Right renal pelvis (tissue), 4 donors: ENCODE measurements at regions not wholly inside any gene's neighbourhood (a gene's known extent, or its start where the extent isn't known, plus 50 kb on each side); places are given as distances from the start of the nearest gene placed in this dataset.
"Not testable (repeated sequence)": the region's sequence is repeated elsewhere in the genome, so short reads cannot be mapped to it uniquely, and the experiment has no call there.

Experiments used
- DNase-seq, 4 donors: peaks; one replicate each; pipeline ENCODE4 v3.0.0-alpha.2; 2013; ENCODE audit warnings: low read depth in 4 of 4, low spot score in 3 of 4, missing footprints in 1 of 4

DNA sequence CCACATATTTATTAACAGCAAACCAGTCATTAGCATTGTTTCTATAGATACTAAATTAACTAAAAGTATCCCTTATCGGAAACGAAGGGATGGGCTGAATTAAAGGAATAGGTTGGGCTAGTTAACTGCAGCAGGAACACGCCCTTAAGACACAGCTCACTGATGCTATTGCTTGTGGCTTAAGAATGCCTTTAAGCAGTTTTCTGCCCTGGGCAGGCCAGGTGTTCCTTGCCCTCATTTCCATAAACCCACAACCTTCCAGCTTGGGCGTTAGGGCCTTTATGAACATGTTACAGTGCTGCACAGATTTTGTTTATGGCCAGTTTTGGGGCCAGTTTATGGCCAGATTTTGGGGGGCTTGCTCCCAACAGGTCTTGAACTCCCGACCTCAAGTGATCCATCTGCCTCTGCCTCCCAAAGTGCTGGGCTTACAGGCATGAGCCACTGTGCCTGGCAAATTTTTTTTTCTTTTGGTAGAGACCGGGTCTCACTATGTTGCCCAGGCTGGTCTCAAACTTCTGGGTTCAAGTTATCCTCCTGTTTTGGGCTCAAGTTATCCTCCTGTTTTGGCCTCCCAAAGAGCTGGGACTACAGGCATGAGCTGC, 90.1 kb upstream of the GRIN2A start:
- not testable (repeated sequence) for DNase-seq

DNA sequence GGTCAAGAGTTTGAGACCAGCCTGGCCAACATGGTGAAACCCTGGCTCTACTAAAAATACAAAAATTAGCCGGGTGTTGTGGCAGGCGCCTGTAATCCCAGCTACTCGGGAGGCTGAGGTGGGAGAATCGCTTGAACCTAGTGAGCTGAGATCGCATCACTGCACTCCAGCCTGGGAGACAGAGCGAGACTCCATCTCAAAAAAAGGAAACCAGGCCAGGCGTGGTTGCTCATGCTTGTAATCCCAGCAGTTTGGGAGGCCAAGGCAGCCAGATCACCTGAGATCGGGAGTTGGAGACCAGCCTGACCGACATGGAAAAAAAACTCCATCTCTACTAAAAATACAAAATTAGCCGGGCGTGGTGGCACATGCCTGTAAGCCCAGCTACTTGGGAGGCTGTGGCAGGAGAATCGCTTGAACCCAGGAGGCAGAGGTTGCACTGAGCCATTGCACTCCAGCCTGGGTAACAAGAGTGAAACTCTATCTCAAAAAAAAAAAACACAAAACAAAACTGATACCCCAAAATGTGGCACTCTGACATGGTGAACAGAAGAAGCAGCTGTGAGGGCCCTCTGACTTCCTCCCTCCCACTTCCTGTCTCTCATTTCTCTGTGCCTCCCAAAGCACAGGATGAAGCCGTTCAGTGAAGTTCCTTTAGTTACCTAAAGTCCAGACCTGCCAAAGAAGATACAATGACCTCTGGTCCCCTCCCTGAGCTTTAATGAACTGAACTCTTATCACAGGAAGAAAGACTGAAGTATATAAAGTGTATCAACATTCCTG, 93.2 kb upstream of the GRIN2A start:
- DNase-seq, result not testable (repeated sequence)

DNA sequence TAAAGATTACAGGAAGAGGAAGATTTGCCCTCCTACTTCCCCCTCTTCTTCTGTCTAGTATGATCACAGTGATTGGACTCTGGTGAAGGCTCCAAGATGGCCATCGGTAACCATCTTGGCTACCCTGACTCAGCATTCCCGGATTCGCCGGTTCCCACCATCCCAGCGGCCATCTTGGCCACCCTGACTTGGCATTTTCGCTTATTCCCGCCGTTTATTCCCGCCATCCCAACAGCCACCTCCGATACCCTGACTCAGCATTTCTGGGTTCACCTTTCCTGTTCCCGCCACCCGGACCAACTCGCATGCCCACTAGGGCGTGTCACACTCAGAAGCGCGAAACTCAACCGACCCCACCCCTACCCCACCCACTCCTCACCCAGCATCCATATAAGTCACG, 95.4 kb upstream of the GRIN2A start:
- no peak for DNase-seq

DNA sequence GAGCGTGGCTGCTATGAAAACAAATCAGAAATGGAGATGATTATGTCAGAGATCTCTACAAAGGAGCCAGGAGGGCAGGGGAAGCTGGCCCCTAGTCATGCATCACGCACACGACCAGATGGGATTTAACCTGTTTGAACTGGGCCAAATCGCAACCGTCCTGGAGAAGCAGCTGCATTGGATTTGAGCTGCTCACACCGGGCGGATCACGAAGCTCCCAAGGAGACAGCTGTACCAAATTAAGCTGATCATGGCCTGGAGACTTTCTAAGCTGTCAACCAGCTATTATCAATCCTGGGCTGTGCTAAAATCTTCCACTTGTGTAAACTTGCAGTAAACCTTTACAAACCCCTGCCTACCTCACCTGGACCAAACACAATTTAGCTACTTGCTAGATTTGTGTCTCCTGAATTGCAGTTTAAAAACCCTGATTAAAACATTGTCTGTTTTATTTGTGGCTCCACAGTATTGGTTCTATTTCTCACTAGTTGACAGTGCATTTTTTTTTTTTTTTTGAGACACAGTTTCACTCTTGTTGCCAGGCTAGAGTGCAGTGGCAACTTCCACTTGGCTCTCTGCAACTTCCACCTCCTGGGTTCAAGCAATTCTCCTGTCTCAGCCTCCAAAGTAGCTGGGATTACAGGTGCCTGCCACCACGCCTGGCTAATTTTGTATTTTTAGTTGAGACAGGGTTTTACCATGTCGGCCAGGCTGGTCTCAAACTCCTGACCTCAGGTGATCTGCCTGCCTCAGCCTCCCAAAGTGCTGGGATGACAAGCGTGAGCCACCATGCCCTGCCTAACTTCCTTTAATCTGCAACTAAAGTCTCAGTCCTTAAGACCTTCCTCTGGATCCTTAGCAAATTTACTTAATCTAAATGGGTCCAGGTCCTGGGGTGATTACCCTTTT, 98.3 kb upstream of the GRIN2A start:
- DNase-seq, result no peak

DNA sequence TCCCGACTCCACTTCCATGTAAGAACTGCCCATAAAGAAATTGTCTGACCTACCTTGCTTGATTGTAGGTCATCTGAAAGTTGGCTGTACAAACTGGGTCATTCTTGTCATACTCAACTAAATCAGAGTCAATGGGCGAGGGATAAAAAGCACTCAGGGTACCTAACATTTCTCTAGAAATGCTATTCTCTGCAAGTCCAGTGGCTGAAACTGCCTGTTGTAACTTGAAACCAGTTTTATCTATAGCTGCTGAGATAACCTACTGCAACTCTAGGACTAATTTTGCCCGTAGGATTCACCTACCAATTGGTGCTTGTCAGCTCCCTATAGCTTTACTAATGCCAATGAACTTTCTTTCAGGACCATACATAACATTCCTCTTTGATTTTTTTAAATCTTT, 100.1 kb upstream of the GRIN2A start:
- DNase-seq, result no peak

DNA sequence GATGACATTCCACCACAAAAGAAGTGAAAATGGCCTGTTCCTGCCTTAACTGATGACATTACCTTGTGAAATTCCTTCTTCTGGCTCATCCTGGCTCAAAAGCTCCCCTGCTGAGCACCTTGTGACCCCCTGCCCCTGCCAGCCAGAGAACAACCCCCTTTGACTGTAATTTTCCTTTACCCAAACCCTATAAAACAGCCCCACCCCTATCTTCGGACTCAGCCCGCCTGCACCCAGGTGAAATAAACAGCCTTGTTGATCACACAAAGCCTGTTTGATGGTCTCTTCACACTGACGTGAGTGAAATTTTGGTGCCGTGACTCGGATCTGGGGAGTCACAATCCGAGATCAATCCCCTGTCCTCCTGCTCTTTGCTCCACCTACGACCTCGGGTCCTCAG, 101.0 kb upstream of the GRIN2A start:
- not testable (repeated sequence) for DNase-seq

DNA sequence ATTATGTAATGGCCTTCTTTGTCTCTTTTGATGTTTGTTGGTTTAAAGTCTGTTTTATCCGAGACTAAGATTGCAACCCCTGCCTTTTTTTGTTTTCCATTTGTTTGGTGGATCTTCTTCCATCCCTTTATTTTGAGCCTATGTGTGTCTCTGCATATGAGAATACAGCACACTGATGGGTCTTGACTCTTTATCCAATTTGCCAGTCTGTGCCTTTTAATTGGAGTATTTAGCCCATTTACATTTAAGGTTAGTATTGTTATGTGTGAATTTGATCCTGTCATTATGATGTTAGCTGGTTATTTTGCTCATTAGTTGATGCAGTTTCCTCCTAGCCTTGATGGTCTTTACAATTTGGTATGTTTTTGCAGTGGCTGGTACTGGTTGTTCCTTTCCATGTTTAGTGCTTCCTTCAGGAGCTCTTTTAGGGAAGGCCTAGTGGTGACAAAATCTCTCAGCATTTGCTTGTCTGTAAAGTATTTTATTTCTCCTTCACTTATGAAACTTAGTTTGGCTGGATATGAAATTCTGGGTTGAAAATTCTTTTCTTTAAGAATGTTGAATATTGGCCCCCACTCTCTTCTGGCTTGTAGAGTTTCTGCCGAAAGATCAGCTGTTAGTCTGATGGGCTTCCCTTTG, 95.3 kb upstream of the ATF7IP2 start:
- DNase-seq, result not testable (repeated sequence)

DNA sequence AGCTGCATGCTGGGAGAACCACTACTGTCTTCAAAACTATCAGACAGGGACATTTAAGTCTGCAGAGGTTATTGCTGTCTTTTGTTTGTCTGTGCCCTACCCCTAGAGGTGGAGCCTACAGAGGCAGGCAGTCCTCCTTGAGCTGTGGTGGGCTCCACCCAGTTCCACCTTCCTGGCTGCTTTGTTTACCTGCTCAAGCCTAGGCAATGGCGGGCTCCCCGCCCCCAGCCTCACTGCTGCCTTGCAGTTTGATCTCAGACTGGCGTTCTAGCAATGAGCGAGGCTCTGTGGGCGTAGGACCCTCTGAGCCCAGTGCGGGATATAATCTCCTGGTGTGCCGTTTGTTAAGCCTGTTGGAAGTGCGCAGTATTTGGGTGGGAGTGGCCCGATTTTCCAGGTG, 93.7 kb upstream of the ATF7IP2 start:
- DNase-seq, result not testable (repeated sequence)

DNA sequence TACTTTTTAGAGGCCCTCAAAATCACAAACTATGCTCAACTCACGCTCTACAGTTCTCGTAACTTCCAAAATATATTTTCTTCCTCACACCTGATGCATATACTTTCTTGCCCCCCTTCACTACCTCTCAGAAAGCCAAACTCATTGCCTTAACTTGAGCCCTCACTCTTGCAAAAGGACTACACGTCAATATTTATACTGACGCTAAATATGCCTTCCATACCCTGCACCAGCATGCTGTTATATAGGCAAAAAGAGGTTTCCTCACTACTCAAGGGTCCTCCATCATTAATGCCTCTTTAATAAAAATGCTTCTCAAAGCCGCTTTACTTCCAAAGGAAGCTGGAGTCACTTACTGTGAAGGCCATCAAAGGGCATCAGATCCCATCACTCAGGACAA, 92.9 kb upstream of the ATF7IP2 start:
- DNase-seq, result not testable (repeated sequence)

DNA sequence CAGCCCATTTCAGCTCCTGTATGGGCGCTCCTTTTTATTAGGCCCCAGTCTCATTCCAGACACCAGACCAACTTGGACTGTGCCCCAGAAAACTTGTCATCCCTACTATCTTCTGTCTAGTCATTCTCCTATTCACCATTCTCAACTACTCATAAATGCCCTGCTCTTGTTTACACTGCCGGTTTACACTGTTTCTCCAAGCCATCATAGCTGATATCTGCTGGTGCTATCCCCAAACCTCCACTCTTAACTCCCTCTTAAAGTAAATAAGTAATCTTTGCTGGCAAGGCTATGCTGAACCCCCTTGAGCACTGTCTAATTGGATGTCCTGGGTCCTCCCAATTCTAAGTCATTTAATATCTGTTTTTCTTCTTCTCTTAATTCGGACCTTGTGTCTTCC, 91.7 kb upstream of the ATF7IP2 start:
- DNase-seq, result not testable (repeated sequence)

DNA sequence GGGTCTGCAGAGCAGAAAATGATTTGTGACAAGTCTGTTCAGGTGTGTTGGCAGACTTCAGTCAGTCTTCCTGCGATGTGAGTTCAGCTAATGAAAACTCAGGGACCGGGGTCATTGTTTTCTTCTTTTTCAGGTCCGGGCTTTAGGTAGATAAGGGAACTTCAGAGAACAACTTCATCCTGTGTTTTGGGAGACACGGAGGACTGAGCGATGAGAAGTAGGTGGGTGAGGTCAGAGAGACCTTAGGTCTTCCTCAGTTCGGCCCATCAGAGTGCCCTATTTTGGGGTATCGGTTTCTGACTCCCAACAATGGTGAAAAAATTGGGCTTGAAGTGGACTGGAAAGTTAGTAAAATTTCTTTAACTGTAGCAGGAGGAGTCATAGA, 88.9 kb upstream of the ATF7IP2 start:
- no peak for DNase-seq

DNA sequence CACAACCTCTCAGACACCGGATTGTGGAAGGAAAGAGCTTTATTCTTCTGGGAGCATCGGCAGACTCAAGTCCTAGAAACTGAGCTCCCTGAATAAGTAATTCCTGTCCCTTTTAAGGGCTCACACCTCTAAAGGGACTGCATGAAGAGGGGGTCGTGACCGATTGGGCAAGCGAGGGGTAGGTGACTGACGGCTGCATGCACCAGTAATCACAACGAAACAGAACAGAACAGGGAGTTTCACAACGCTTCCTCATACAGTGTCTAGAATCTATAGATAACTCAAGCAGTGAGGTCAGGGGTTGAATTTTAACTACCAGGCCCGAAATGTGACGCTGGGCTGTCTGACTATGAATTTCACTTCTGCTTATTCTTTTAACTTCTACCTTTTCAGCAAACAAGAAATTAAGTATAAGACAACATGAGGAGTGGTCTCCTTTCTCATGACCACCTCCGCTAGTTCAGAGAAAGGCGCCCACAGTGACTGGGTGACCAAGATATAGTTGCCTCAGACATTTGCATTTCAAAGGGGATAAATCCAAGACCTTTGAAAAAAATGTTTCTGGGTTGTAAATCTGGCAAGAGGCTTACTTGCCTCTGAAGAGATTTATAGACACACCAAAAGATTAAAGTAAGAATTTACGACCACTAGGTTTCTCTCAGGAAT, 88.4 kb upstream of the ATF7IP2 start:
- no peak for DNase-seq

DNA sequence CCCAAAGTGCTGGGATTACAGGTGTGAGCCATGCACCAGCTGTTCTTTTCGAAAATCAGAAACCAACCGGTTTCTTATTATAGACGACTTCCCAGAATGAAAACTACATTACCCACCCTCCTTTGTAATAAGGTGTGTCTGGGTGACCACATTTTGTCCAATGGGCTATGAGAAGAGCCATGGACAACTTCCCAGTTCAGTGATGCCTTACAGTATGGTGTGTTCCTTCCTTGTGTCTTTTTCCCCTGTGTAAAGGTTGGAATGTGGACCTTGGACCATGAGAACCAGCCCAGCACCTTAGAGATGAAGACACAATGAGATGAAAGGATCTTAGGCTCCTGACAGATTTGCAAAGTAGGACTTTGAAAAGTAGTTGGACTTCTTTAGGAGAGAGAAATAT, 85.0 kb upstream of the ATF7IP2 start:
- DNase-seq, result no peak

DNA sequence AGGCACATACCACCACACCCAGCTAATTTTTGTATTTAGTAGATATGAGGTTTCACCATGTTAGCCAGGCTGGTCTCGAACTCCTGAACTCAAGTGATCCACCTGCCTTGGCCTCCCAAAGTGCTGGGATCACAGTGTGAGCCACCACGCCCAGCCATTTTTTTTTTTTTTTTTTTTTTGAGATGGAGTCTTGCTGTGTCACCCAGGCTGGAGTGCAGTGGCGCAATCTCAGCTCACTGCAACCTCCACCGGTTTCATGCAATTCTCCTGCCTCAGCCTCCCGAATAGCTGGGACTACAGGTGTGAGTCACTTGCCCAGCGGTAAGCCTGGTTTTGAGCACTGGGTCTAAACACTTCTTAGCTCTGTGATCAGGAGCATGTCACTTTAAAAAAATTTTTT, 84.3 kb upstream of the ATF7IP2 start:
- DNase-seq, result not testable (repeated sequence)

DNA sequence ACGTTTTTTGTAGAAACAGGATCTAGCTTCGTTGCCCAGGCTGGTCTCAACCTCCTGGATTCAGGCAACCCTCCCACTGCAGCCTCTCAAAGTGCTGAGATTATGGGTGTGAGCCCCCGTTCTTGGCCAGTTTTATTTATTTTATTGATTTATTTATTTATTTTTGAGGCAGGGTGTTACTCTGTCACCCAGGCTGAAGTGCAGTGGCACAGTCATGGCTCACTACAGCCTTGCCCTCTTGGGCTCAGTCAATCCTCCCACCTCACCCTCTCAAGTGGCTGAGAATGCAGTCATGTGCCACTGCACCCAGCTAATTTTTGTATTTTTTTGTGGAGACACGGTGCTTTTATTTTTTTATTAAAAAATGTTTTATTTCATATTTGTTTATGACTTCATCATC, 79.9 kb upstream of the ATF7IP2 start:
- no peak for DNase-seq

DNA sequence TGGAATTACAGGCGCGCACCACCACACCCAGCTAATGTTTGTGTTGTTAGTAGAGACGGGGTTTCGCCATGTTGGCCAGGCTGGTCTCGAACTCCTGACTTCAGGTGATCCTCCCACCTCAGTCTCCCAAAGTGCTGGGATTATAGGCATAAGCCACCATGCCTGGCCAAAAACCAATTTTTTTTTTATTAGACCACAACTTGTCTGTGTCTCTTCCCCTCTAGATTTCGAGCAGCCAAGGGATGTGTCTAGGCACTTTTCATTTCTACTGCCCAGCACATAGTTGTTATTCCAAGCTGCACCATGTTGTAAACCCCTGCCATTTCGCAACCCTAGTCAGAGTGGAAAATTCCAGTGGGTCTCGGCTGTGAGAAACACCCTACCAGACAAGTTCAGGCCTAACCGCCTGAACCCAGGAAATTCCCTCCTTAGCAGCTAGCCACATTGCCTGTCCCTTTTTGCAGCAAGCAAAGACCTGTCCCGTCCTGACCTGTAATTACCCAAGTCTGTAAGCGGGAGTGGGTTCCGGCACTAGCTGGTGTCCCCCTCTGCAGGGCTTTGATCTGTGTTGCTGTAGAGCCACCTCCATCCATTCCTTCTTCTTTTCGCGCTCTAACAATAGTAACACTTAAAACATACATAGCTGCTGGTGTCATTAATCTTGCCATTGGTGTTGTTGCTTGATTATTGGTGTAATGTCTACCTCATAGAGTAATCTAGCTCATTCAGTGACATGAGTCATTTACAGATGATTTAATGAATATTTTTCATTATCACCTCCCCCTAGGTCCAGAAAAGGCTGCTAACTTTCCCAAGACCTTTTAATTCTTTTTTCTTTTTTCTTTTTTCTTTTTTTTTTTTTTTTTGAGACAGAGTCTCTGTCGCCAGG, 77.3 kb upstream of the ATF7IP2 start:
- DNase-seq, result no peak

DNA sequence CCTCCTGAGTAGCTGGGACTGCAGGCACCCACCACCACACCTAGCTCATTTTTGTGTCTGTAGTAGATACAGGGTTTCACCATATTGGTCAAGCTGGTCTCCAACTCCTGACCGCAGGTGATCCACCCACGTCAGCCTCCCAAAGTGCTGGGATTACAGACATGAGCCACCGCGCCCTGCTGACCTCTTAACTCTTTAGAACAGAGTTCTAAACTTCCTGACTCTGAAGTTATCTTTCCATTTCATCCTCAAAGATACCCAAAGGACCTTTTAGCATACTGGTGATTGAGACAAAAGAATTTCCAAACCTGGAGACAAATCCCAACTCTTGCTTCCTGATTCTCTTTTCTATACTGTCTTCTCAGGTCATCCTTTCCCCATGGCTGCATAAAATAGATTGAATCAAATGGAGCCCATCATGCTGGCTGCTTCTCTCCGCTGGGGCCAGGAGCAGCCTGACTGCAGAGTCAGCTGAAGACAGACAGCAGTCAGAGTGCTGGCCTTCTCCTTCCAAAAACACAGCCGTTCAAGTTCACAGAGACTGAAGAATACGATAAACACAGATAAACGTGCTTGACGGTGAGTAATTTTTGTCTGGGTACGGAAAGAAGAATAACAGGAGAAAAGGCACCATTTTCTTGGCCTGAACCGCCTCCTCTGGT, 76.5 kb upstream of the ATF7IP2 start:
- no peak for DNase-seq

DNA sequence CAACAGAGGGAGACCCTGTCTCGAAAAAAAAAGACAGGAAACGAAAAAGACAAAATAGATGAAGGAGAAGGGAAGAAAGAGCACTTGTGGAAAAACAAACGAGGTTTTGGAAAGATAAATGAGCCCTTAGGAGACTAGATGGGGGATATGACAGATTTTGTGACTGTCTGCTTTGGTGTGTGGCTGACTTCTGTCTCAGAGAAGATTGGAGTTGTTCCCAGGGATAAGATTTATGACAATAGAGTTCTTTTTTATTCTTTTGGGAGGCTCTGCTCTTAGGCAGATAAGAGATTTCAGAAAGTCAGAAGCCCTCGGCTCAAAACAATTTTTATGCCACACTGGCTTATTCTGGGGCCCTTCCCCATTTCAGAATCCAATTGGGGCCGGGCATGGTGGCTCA, 73.9 kb upstream of the ATF7IP2 start:
- DNase-seq, result no peak
